GM12892 (cell line): ENCODE measurements at regions not wholly inside any gene's neighbourhood (a gene's known extent, or its start where the extent isn't known, plus 50 kb on each side); places are given as distances from the start of the nearest gene placed in this dataset.

Experiments
- POLR2A ChIP-seq: IDR thresholded peaks from 2 replicates; pipeline ENCODE4 v1.6.1; 2011; ENCODE audit warnings: low read depth, low read length, control low read depth
- POLR2AphosphoS5 ChIP-seq: IDR thresholded peaks from 2 replicates; pipeline ENCODE4 v1.6.1; 2011; ENCODE audit warnings: low read depth, low read length, control low read depth

DNA sequence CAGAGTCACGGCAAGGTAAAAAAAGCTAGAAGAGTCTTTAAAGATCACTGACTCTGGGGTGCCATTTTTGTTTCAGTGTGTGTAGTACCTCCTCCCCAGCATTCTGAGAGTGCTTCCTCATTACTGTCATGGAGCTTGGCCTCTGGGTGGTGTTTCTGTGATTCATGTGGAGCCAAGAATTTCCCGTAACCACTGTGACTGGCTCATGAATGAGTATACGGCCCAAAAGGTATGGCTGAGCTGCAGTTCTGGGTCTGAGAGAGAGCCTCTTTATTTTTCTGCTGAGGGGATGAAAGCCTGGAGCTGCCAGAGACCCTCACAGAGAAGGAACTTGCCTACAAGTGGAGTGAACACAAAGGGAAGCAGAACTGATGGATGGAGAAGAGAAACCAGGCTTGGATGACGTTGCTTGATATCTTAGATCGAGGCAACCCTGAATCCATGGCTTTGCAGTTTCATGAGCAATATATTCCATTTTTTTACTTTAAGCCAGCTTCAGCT, 85.6 kb downstream of the PTTG1 start:
- TF ChIP-seq POLR2A (no peak), POLR2AphosphoS5 (no peak)
